Keratinocyte (primary cell): ENCODE measurements at regions not wholly inside any gene's neighbourhood (a gene's known extent, or its start where the extent isn't known, plus 50 kb on each side); places are given as distances from the start of the nearest gene placed in this dataset.

Experiments
- DNase-seq: peaks from one replicate; pipeline ENCODE4 v3.0.0-alpha.2; 2011; ENCODE audit warnings: low read depth, missing footprints, low spot score
- FAIRE-seq: peaks from 2 replicates; lab custom pipeline; 2011; peaks lifted over from hg19 to GRCh38; lab: Jason Lieb, UNC
- H2AFZ ChIP-seq: 2 replicates; pipeline ENCODE4 v1.6.0; 2012; ENCODE audit warnings: low read length, control low read depth, inconsistent platforms; ENCODE audit not compliant: control insufficient read depth
- H3K27ac ChIP-seq: 2 replicates; pipeline ENCODE4 v1.5.1; 2011; ENCODE audit warnings: low read length; ENCODE audit not compliant: control insufficient read depth, insufficient read depth
- H3K27me3 ChIP-seq: 3 replicates; pipeline ENCODE4 v1.6.0; 2011; ENCODE audit warnings: low read length; ENCODE audit not compliant: control insufficient read depth, insufficient read depth; ENCODE audit errors: extremely low read depth
- H3K36me3 ChIP-seq, 2 experiments: 2 replicates in 1 of 2; 3 replicates in 1 of 2; pipeline ENCODE4 v1.5.1; 2011; ENCODE audit warnings: low read length in 2 of 2, mild to moderate bottlenecking in 1 of 2; ENCODE audit not compliant: control insufficient read depth in 2 of 2, insufficient read depth in 2 of 2; ENCODE audit errors: extremely low read depth in 1 of 2
- H3K4me1 ChIP-seq: 3 replicates; pipeline ENCODE4 v1.5.1; 2011; ENCODE audit warnings: low read length; ENCODE audit not compliant: control insufficient read depth, insufficient read depth; ENCODE audit errors: extremely low read depth
- H3K4me2 ChIP-seq: 3 replicates; pipeline ENCODE4 v1.6.0; 2011; ENCODE audit warnings: low read depth, low read length; ENCODE audit not compliant: control insufficient read depth, insufficient read depth; ENCODE audit errors: extremely low read depth
- H3K4me3 ChIP-seq, 3 experiments: fragments of 200-600 bp in 1 of 3; sonication (generic) in 1 of 3; 2 replicates in 2 of 3; 3 replicates in 1 of 3; pipeline ENCODE4 v1.5.1; 2011 to 2016; ENCODE audit warnings: low read length in 3 of 3, mild to moderate bottlenecking in 3 of 3, control low read depth in 2 of 3, inconsistent platforms in 1 of 3, low read depth in 1 of 3, mixed read lengths in 1 of 3, mixed run types in 1 of 3, moderate library complexity in 1 of 3; ENCODE audit not compliant: control insufficient read depth in 2 of 3, insufficient read depth in 2 of 3; ENCODE audit errors: extremely low read depth in 1 of 3
- H3K79me2 ChIP-seq: 2 replicates; pipeline ENCODE4 v1.6.0; 2012; ENCODE audit warnings: low read length; ENCODE audit not compliant: control insufficient read depth, insufficient read depth
- H3K9ac ChIP-seq: 3 replicates; pipeline ENCODE4 v1.6.0; 2011; ENCODE audit warnings: low read length; ENCODE audit not compliant: control insufficient read depth, insufficient read depth; ENCODE audit errors: extremely low read depth
- H3K9me1 ChIP-seq: 3 replicates; pipeline ENCODE4 v1.6.0; 2011; ENCODE audit warnings: low read length; ENCODE audit not compliant: control insufficient read depth, insufficient read depth; ENCODE audit errors: extremely low read depth
- H3K9me3 ChIP-seq: 2 replicates; pipeline ENCODE4 v1.5.1; 2012; ENCODE audit warnings: low read depth, low read length; ENCODE audit not compliant: control insufficient read depth
- H4K20me1 ChIP-seq: 3 replicates; pipeline ENCODE4 v1.6.0; 2011; ENCODE audit warnings: low read length; ENCODE audit not compliant: control insufficient read depth, insufficient read depth; ENCODE audit errors: extremely low read depth
- CTCF ChIP-seq, 3 experiments: IDR thresholded peaks in 1 of 3; conservative IDR thresholded peaks in 1 of 3; optimal IDR thresholded peaks in 1 of 3; 2 replicates in 2 of 3; 3 replicates in 1 of 3; pipeline versions ENCODE3 to v1.5.1; 2011; ENCODE audit warnings: low read length in 3 of 3, mild to moderate bottlenecking in 3 of 3, moderate library complexity in 2 of 3, control low read depth in 1 of 3, inconsistent platforms in 1 of 3; ENCODE audit not compliant: insufficient read depth in 2 of 3; ENCODE audit errors: extremely low read depth in 1 of 3
- EZH2 ChIP-seq: IDR thresholded peaks from one replicate; pipeline ENCODE4 v1.6.1; 2012; ENCODE audit warnings: inconsistent platforms, mild to moderate bottlenecking, low read length, moderate library complexity
- dilution Hi-C: fragments of 300-500 bp; cut with MboI; formaldehyde crosslinking; loops from one replicate; pipeline ENCODE4 v1.7.0; 2020; ENCODE audit warnings: low sequenced_read_pairs; ENCODE audit not compliant: extremely low pct_ligation_motif_present

- FAIRE-seq: no peak
- H3K4me2 ChIP-seq: no peak overlapping the region
- dilution Hi-C loops: no loop called here
- H3K9me1 ChIP-seq: no peaks in the 10 kb centered on the region
- TF ChIP-seq EZH2 (no peak), CTCF (optimal IDR thresholded peaks at IDR 0.05 in 1 of 3, IDR thresholded peaks at IDR 0.05 in 1 of 3, conservative IDR thresholded peaks at IDR 0.05 in 1 of 3; ENCODE audit: extremely low read depth in 1 of 3, insufficient read depth in 2 of 3, low read length in 3 of 3) (no peak)
- peaks cover 6% of the 10 kb centered on the region for H3K27me3 ChIP-seq
- H2AFZ ChIP-seq: no peak overlapping the region
- H3K4me1 ChIP-seq: no peaks in the 10 kb centered on the region
- H3K4me3 ChIP-seq: no peak overlapping the region
- no peak for DNase-seq
- no peak overlapping the region for H3K9ac ChIP-seq
- no peaks in the 10 kb centered on the region for H4K20me1 ChIP-seq
- no peak overlapping the region for H3K27ac ChIP-seq
- H3K79me2 ChIP-seq: no peaks in the 10 kb centered on the region
- no peaks in the 10 kb centered on the region for H3K9me3 ChIP-seq
- no peaks in the 10 kb centered on the region for H3K36me3 ChIP-seq
These were observed 70.2 kb upstream of the NAV2 start for GRCh38 chr11:19642185-19643158.

GRCh38 chr11:19639603-19640105 is 73.0 kb upstream of the NAV2 start:
- Histone ChIP-seq H4K20me1 (no peaks in the 10 kb centered on the region), H3K27me3 (peaks cover 9% of the 10 kb centered on the region), H3K27ac (no peak overlapping the region), H3K4me3 (no peak overlapping the region), H3K9me1 (no peaks in the 10 kb centered on the region), H3K36me3 (no peaks in the 10 kb centered on the region), H3K79me2 (no peaks in the 10 kb centered on the region), H3K9ac (no peak overlapping the region), H3K4me1 (no peaks in the 10 kb centered on the region), H3K4me2 (no peak overlapping the region), H2AFZ (no peak overlapping the region), H3K9me3 (no peaks in the 10 kb centered on the region)
- FAIRE-seq (no peak), DNase-seq (no peak)
- dilution Hi-C loops: no loop called here
- TF ChIP-seq EZH2 (no peak), CTCF (optimal IDR thresholded peaks at IDR 0.05 in 1 of 3, IDR thresholded peaks at IDR 0.05 in 1 of 3, conservative IDR thresholded peaks at IDR 0.05 in 1 of 3; ENCODE audit: extremely low read depth in 1 of 3, insufficient read depth in 2 of 3, low read length in 3 of 3) (no peak)
